GM18511 (cell line): ENCODE measurements at regions not wholly inside any gene's neighbourhood (a gene's known extent, or its start where the extent isn't known, plus 50 kb on each side); places are given as distances from the start of the nearest gene placed in this dataset.

Experiments
- ATAC-seq: cut with Tn5 transposase; IDR thresholded peaks from one replicate; pipeline ENCODE4 v1.9.1; 2021; ENCODE audit warnings: mild to moderate bottlenecking, moderate library complexity; ENCODE audit not compliant: unreplicated experiment

DNA sequence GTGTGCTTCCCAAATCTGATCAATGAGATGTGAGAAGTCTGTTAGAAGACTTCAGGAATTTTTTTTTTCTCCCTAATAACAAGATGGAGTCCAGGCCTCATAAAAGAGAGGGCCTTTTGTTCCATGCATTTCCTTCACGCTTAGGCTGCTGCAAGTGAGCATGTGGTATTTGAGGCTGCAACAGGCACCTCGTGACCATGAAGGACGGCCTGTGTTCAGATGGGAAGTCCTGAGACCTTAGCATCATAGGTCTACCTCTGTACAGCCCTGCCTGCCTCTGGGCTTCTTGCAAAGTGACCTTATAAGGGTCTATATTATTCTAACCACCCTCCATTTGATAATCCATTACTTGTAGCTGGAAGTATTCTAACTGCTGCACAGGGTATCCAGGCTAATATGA lies 86.6 kb downstream of the BOD1 start:
- ATAC-seq: no peak

DNA sequence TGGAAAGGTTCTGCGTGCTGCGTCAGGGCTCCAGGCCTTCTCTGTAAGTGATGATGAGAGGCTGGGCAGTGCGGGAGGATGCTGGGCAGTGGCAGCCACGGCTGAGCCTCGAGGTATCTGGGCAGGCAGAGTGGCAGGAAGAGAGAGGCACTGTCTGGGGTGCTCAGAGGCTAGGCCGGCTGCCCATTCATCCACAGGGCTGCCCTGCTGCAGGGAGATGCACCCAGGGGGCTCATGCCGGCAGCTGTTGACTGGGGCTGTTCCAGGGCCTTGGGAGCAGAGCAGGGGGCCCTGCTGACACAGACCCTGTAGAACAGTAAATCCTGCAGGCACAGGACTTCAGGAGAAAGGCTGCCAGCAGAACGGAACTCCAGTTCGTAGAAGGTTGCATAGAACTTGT lies 88.8 kb downstream of the BOD1 start:
- no peak for ATAC-seq

DNA sequence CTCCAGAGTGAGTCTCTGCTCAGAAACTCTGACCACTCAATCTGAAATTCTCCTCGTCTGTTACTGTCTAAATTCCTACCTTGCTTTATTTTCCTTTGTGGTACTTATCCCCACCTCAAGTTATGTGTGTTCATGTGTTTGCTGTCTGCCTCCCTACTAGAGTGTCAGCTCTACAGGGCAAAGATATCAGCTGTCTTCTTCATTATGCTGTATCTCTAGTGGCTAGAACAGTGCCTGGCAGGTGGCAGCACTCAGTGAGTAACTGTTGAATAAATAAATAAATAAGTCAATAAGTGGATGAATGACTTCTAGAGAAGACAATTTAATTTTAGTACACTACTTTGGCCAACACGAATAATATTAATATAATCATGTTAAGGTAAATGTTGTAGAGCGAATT lies 92.3 kb downstream of the BOD1 start:
- ATAC-seq: no peak

DNA sequence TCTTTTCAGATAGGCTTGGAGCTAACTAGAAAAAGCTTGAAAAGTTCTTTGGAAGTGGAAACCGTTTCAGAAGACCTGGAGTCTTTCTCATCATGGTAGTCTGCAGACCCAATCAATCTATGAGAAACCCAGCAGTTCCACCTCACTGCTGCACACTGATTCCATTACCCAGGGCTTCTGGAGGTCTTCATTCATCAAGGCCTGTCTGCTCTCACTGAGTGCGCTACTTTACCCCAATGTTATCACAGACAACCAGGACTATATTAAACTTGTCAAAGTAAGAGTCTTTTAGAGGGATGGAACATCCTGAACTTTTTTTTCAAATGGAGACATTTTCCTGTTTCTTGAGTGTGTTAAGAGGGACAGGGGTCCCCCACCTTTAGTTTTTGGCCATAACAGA lies 93.1 kb downstream of the BOD1 start:
- no peak for ATAC-seq

DNA sequence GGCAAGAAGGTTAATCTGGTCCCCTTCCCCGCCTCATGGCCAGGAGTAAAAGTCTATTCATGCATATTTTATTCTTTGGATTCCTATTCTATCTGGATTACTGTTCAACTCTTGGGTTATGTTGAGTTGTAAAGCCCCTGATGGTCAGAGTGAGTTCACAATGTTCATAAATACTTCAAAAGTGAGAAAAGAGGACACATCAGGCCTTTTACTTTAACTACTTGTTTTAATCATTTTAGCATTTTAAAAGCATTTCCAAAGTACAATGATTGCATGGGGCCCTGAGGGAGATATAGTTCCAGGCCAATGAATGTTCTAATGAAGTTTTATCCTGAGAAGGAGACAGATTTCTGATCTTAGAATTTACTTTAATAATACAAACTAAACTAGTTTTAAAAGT lies 93.9 kb downstream of the BOD1 start:
- no peak for ATAC-seq

DNA sequence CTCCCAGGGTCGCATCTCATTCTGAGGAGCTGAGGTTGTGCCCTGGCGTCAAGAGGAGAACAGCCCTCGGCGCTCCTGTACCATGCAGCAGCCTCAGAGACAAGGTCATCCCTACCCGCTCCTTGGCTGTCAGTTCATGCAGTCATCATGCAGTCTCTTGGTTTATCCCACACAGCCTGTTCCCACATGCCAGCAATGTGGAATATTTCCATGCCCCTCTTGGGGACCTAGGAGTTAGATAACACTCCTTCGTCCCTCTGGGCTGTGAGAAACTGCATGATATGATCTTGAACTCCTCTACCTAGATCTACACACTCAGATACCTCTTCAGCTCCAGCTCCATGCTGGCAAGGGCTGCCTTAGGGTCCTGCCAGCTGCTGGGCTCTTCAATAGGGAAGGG lies 97.6 kb downstream of the BOD1 start:
- no peak for ATAC-seq

DNA sequence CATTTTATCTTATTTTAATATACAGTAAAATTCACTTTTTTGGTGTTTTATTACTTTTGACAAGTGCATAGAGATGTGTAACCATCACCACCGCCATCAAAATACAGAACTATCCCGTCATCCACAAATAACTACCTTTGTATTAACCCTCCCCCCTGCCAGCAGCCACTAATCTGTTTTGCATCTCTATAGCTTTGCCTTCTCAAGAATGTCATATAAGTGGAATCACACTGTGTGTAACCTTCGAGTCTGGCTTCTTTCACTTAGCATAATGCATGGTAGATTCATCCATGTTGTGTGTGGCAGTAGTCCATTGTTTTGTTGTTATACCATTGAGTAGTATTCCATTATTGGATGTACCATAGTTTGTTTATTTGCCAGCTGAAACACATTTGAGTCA lies 98.8 kb downstream of the BOD1 start:
- ATAC-seq: no peak

DNA sequence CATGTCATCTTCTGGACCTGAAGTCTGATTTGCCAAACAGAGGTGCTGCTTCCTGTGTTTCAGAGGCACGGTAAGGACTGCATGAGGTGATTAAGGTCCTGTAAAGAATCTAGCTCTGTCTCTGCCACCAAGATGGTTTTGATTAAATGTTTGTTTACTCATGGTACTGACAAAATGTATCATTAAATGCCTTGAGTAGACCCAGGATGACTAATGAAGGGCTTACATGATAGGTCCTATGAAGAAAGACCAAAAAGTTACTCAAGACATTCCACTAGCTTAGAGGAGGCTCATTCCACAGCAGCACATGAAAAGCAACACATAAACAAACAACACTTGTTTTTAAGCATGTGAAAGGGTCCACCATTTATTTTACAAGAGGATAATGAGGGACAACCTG lies 100.9 kb downstream of the BOD1 start:
- ATAC-seq: no peak

DNA sequence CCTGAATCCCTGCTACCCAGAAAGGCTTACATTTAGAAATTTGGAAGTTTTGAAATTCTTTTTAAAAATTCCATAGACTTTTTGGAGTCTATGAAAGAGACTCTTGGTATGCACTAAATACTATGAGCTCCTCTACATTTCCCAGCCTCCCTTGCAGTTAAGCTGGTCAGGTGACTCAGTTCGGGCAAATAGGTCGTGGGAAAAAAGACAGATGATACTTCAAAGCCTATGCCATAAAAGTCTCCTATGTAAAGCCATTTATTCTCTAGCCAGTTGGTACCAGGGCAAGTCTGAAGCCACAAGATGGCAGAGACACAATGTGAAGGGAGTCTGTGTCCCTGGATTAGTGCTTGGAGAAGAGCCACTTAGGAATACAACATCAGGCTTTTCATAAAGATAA lies 101.8 kb downstream of the BOD1 start:
- no peak for ATAC-seq

DNA sequence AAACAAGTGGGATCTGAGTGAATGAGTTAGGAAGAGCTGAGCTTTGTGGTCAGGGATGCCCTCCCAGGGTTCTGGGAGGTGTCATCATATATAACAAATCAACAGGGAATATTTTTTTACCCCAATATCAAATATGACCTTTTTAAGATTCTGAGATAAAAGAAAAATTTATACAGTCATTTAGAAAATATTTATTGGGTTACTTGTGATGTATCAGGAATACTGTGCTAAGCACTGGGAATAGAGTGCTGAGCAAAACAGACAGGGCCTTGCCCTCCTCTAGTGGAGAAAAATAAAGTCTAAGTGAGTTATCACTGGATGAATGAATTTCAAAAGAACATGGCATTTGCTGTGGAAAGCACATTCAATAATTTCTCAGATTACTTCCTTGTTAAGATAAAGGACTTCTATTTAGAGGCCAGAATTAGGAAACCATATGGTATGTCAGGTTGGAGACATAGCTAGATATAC lies 102.9 kb downstream of the BOD1 start:
- ATAC-seq: no peak

DNA sequence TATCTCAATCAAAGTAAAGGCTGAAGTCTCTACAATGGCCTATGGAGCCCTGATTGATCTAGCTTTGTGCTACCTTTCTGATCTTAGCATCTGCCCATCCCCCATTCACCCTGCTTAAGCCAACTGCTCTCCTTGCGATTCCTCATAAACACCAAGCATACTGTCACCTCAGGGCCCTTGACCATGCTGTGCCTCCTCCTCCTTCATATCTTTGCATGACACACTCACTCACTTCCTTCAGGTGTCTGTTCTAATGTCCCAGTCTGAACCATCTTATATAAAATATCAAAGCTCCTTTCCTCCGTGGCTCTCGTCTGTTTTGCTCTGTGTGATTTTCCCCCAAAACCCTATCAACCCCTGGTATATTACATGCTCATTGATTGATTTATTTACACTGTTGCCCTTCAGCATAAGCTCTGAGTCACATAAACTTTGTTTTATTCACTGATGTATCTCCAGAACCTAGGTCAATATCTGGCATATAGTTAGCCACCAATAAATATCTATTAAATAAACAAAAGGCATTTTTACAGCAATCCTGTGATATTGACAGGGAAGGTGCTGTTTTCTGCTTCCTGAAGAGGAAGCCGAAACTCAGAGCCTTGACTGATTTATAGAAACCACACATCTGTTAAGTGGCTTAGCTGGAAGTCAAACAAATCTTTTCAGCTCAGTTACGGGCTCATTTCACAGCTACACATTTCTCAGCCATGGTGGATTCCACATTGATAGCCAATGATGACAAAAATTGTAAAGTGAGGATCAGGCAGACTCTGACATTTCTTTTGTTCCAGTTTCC lies 103.6 kb downstream of the BOD1 start:
- no peak for ATAC-seq

DNA sequence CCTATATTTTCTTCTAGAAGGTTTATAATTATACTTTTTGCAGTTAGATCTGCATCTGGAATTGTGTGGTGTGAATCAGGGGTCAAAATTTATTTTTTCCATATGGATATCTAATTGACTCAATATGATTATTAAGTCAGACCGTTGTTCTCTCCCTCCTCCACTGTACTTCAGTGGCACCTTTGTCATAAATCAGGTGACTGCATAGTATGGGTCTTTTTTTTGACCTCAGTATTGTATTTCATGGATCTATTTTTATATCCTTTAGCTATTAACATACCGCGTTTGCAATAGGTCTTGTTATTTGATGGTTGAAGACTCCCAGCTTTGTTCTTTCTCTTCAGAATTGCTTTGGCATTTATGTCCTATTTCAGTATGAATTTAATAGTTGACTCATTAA lies 107.4 kb downstream of the BOD1 start:
- no peak for ATAC-seq

DNA sequence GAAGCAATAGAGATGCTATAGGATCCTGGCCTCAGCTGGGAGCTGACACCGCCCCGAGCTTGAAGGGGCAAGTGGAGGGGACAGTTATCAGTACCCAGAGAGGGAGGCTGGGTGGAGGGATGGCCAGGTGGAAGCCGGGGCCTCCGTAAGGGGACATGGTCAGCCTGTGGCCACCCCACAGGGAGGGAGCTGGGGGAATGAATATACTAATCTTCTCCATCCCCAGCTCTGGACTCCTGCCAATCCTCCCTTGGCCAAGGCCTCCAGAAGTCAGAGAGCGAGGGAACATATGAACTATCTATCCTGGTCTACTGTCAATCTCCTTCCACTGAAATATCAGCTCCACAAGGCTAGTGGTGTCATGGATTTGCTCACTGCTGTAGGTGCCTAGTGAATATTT lies 109.3 kb downstream of the BOD1 start:
- ATAC-seq: no peak

DNA sequence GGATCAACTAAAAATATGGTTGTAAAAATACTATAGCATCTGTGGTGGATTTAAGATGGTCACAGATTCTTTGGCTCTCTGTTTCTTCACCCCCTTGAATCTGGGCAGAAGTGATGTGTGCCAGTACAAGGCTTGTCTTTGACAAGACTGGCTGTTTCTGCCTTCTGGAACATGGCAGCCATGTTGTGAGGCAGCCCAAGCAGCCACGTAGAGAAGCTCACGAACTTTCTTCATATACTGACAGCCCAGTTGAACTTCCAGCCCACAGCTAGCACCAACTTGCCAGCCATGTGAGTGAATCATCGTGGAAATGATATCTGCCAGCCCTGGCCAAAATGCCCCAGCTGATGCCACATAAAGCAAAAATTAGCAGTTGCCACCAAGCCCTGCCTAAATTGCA lies 110.8 kb downstream of the BOD1 start:
- no peak for ATAC-seq

DNA sequence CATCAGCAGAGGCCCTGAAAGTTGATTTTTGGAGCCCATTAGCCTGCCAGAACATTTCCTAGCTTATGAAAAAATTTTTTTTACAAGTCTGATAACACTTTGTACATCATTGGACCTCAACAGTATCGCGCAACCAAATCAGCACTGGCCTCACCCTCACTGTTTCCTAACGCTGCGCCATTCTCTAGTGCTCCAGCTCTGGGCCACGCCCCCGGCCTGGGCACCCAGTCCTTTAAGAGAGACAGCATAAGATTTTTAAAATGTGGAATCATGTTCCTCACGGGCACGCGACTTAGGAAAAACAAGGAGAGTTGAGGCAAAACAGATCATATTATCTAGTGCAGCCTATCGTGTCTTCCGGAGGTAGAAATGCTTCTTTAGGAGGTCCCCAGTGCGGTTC lies 114.5 kb downstream of the BOD1 start:
- no peak for ATAC-seq

DNA sequence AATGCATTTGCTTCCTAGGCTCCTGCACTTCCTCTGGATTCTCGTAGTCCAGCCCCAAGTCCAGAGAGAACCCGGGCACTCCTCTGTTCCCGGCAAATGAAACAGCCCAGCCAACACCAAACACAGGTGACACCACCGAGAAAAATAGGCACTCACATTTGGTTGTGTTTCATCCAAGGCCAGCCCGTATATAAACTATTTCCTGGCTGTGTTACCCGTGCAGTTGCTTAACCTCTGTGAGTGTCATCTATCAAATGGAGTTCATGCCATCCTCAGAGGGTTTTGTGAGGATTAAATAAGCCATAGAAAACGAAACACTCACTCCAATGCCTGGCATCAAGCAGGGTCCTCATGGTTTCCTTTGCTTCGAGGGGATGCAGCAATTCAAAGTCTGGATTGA lies 115.2 kb downstream of the BOD1 start:
- ATAC-seq: no peak

DNA sequence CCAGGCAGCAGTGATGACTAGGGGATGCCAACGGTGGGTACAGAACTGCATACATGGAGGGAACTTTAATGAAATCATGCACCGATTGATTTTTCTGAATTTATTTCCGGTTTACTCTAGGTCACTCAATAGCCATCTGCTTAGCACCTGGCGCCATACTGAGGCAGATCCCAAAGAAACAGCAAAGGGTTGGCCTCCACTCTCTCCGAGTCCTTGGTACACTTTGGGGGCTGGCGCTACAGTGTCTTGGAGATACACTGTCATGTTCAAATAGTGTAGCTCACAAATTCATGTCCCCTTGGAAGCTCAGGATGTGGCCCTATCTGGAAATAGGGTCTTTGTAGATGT lies 116.3 kb downstream of the BOD1 start:
- no peak for ATAC-seq

DNA sequence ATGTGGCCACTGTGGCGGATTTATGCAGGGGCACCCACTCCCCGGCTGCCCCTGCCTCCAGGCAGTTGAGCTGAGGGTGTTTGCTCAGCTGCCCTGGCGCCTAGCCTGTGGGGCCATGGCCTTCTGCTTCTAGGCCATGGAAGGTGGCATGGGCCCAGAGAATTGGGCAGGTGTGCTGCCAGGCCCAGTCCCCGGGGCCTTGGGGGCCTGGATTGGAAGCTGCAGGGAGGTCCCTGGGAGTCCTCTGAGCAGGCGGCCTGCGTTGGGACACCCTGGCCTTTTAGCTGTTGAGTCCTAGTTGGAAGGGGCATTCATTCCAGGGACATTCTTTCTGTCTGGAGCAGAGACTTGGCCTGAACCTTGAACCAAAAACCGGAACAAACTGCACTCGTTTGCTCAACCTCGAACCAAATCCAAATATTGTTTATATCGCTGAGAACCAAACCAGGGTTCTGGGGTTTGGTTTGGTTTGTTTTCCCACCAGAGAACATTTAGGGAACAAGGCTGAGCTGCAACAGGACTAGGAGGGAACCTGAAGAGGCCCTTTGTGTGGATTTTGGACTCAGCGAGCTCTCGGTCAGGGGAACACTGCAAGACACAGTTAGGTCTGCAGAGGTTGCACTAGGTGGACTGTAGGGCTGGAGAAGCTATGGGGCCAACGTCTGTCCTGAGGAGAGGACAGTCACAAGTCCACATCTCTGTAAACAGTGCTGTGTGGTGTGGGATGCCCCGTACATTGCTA lies 116.8 kb downstream of the BOD1 start:
- no peak for ATAC-seq

DNA sequence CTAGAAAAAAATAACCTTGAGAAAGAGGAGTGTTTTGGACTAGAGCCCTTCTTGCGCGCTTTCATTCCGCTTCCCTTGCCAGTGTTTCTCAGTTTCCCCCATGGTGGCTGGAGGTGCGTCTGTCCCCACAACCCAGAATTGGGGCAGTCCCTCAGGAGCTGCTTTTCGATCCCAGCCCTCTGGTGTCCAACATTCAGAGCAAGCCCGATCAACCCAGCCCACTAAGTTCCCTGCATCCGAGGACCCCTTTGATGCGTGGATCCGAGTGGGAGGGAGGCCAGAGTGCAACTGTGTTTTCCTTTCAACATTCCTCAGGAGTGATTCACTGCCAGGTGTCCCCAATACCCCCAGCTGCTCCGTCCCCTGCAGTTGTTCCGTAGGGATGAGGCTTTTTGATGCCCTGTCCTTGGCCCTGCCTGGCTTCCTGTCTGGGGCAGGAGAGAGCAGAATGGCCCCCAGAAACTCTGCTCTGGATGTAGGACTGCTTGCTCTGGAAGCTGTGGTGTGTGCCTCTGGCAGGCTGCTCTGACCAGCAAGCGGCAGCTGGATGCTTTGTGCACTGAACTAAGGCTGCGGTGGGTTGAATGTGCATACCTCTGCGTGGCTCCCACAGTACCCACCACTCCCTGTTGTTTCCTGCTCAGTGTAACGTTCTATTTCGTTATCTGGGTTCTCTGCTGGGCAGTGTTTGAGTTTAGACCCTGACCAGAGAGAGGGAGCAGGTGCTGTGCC lies 117.5 kb downstream of the BOD1 start:
- no peak for ATAC-seq

DNA sequence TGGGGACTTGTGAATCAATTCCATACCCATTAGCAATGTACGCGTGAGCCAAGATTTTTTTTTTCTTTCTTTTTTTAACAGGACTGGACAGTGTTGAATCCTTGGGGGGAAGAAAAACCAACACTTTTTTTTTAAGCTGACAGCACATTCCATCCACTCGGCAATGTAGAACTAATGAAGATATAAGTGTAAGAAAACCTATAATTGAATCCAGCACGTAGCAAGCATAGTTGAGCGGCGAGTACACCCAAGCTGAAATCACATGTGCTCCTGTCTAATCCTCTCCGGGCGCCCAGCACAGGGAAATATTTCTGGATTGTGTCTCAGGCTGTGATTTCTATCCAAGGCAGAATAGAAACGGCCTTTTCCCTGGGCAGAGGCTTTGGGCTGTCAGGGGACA lies 118.2 kb downstream of the BOD1 start:
- no peak for ATAC-seq

DNA sequence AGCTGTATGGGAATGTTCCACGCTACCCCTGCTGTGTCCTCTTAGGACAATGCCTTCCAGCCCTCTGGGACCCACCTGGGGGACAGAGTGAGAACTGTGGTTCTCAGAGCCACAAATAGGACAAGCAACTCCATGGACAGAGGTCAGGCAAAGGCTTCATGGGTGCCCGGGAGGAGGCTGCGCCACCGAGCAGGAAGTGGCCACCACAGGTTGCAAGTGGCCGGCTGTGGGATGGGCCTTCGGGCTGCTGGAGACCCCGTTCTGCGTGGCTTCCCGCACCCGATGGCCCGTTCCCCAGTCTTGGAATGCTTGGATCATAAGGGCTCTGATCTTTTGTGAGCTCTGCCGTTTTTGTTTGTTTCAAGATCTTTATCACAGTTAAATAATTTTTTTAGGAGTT lies 118.8 kb downstream of the BOD1 start:
- no peak for ATAC-seq

DNA sequence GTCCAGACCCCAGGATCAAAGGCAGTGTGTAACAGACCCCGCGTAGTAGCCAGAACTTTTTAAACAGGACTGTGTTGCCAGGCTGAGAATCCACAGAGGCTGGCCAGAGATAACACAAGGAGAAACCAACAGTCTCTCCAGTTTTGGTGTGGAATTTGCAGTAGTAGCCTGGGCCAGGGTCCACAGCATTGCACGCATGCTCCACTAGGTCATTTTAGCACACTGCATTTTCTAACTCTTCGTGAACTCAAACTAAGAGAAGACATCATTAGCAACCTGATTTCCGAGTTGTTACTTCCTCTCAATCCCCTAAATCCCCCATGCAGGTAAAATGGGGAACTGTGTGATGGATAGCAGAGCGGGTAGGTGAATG lies 119.6 kb downstream of the BOD1 start:
- ATAC-seq: no peak
